Keratinocyte (primary cell): ENCODE measurements at regions not wholly inside any gene's neighbourhood (a gene's known extent, or its start where the extent isn't known, plus 50 kb on each side); places are given as distances from the start of the nearest gene placed in this dataset.
"Not testable (repeated sequence)": the region's sequence is repeated elsewhere in the genome, so short reads cannot be mapped to it uniquely, and the experiment has no call there.

Experiments
- EZH2 ChIP-seq: IDR thresholded peaks from one replicate; pipeline ENCODE4 v1.6.1; 2012; ENCODE audit warnings: inconsistent platforms, mild to moderate bottlenecking, low read length, moderate library complexity
- TF ChIP-seq, protein P1 (sequence below), 3 experiments: IDR thresholded peaks in 1 of 3; conservative IDR thresholded peaks in 1 of 3; optimal IDR thresholded peaks in 1 of 3; 2 replicates in 2 of 3; 3 replicates in 1 of 3; pipeline versions ENCODE3 to v1.5.1; 2011; ENCODE audit warnings: low read length in 3 of 3, mild to moderate bottlenecking in 3 of 3, moderate library complexity in 2 of 3, control low read depth in 1 of 3, inconsistent platforms in 1 of 3; ENCODE audit not compliant: insufficient read depth in 2 of 3; ENCODE audit errors: extremely low read depth in 1 of 3

DNA sequence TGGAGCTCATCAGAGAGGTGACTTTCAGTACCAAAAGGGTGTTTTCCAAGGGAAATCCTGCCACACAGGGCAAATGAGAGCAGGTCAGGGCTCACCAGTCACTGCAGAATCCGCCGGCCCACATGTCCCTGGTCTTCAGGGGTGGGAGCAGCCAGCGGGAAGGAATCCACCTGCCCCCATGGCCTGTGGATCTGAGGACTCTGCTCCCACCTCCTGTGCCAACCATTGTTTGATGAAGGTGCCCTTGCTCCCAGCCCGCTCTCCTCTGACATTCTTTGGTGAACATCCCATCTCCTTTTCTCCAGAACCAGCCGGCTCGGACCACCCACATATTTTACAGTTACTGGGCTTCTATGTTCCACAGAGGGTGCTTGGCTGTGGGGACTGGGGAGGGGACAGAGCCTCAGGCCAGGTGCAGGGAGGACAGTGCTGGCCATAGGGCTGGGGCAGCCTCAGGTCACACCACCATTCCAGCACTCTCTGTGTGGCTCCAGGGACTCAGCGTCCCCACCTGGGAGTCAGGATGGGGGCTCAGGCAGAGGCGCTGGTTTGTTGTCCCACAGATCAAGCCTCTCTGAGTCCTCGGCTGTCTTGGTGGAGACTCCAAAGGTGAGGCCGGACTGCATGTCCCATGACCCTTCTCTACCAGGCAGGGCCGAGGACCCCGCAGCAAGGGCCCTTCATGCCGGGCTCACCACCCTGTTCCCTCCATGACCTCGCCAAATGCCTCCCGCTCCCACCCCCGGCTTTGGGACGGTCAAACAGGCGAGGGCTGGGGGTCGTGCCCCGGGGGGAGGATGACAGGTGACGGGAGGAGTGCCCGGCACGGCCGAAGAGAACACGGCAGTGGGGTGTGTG, 183.2 kb upstream of the ZNF469 start:
- TF ChIP-seq, protein P1, sequence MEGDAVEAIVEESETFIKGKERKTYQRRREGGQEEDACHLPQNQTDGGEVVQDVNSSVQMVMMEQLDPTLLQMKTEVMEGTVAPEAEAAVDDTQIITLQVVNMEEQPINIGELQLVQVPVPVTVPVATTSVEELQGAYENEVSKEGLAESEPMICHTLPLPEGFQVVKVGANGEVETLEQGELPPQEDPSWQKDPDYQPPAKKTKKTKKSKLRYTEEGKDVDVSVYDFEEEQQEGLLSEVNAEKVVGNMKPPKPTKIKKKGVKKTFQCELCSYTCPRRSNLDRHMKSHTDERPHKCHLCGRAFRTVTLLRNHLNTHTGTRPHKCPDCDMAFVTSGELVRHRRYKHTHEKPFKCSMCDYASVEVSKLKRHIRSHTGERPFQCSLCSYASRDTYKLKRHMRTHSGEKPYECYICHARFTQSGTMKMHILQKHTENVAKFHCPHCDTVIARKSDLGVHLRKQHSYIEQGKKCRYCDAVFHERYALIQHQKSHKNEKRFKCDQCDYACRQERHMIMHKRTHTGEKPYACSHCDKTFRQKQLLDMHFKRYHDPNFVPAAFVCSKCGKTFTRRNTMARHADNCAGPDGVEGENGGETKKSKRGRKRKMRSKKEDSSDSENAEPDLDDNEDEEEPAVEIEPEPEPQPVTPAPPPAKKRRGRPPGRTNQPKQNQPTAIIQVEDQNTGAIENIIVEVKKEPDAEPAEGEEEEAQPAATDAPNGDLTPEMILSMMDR (optimal IDR thresholded peaks at IDR 0.05 in 1 of 3, IDR thresholded peaks at IDR 0.05 in 1 of 3, conservative IDR thresholded peaks at IDR 0.05 in 1 of 3; ENCODE audit: extremely low read depth in 1 of 3, insufficient read depth in 2 of 3, low read length in 3 of 3): not testable (repeated sequence)
- TF ChIP-seq EZH2: not testable (repeated sequence)
